CD4-positive, alpha-beta T cell treated with Interleukin-12 subunit alpha and Interleukin-12 subunit beta, for 1 hour (primary cell): ENCODE measurements at regions not wholly inside any gene's neighbourhood (a gene's known extent, or its start where the extent isn't known, plus 50 kb on each side); places are given as distances from the start of the nearest gene placed in this dataset.
"Not testable (repeated sequence)": the region's sequence is repeated elsewhere in the genome, so short reads cannot be mapped to it uniquely, and the experiment has no call there.

Experiments used
- DNase-seq: peaks from one replicate; pipeline ENCODE4 v3.0.0-alpha.2; 2020

DNA sequence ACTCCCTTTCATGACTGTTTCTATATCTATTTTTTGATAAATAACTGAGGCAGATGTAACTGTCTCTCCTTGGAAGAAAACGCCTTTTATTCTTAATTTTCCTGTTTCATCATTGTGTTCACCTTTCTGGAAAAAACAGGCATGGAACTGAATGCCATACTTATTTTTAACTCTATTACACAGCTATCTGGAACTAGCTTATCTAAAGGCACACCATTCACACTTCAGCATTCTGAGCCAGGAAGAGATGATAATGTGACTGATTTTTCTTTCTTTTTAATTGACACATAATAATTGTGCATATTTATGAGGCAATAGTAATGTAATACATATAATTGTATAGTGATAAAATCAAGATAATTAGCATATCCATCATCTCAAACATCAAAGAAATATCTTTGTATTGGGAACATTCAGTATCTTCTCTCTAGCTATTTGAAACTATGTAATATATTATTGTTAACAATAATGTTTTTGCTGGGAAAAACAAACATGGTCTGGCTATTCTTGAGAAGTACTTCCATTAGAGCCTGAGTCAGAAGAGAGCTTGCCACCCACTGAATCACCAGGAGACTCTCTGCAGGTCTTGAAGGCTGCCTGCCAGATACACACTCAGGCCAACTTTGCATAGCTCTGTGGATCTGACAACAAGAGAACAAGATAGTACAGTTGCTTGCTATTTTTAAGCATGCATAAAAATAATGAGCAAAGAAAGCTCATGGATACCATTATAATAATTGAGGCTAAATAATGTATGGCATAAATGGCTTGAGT is 501.0 kb upstream of the EDIL3 start:
- no peak for DNase-seq

DNA sequence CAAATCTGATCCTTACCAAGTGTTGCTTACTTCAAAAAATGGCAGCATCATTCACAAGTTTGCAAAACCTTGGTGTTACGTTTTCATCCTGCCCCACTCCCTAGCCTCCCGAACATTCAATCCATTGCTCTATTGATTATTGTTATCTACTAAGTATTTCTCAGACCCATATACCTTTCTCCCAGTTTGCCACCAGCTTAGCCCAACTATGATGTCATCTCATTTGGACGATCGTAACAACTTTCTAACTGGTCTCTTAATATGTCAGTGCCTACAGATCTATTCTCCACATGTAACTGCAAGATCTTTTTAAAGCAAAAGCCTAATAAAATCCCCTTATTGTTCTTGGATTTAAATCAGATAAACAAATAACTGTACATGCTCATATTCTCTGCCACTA is 497.1 kb upstream of the EDIL3 start:
- DNase-seq: no peak

DNA sequence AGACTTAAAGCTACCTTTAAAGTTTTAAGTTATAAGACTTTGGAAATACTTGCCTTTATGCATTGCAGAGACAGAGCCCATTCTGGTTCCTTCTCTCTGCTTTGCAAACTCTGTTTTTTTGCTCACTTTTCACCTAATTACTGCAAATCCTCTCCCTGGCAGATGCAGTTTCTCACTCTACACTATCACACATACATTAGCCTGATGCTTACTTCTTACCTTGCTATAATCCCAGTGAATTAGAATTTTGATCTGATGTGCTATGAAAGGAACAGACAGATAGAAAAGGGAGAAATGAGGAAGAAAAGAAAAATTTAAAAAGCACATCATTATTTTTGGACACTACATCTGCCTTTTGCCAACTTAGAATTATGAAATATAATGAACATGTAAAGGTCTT is 489.5 kb upstream of the EDIL3 start:
- DNase-seq: no peak

DNA sequence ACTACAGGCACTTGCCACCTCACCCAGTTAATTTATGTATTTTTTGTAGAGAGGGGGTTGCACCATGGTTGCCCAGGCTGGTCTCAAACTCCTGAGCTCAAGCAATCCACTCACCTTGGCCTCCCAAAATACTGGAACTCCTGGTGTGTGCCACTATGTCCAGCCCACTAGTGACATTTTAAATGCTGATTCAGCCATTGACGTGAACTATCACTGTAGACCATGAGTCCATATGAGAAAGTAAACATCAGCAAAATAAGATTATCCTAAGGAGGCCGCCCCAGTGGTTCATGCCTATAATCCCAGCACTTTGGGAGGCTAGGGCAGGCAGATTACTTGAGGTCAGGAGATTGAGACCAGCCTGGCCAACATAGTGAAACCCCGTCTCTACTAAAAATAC is 488.1 kb upstream of the EDIL3 start:
- DNase-seq: no peak

- no peak for DNase-seq
Measured at GRCh38 chr5:84870369-84870768, 485.7 kb upstream of the EDIL3 start.

DNA sequence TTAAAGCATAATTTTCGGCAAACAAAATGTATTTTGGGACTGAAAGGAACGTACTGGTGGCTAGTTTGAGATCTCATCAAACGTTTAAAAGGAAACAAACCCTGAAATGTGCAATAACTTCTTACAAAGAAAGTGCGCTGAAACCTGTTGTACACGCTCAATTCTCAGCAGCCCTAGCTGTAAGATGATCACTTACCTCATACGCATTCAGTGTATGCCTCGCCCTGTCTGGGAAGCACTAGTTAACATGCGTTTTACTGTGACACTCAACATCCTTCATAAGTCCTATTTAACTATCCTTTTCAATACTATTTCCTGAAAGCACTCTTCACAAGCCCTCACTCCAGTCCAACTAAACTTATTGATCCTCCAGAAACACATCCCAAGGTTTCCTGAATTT is 485.0 kb upstream of the EDIL3 start:
- DNase-seq: no peak

- not testable (repeated sequence) for DNase-seq
Measured at GRCh38 chr5:84863936-84864335, 479.3 kb upstream of the EDIL3 start.

- no peak for DNase-seq
Measured at GRCh38 chr5:84863020-84863419, 478.3 kb upstream of the EDIL3 start.

- DNase-seq: no peak
Measured at GRCh38 chr5:84862132-84862531, 477.5 kb upstream of the EDIL3 start.

- no peak for DNase-seq
Measured at GRCh38 chr5:84861306-84861705, 476.6 kb upstream of the EDIL3 start.

DNA sequence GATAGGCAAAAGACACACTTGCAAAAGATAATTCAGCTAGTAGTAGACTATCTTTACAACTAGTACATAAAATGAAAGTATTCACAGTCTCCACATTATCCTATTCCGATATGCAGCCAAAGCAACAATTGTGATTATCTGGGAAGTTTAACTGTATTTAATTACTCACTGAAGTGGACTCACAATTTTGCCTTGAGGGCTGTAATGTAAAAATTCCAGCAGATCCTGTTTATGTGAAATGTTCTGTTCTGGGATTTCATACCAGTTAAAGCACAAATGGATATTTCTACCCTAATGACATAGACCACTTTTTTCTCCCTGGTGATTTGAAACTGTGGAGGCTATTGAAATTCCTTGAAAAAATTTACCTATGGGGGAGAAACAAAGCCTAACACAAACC is 474.4 kb upstream of the EDIL3 start:
- DNase-seq: no peak

DNA sequence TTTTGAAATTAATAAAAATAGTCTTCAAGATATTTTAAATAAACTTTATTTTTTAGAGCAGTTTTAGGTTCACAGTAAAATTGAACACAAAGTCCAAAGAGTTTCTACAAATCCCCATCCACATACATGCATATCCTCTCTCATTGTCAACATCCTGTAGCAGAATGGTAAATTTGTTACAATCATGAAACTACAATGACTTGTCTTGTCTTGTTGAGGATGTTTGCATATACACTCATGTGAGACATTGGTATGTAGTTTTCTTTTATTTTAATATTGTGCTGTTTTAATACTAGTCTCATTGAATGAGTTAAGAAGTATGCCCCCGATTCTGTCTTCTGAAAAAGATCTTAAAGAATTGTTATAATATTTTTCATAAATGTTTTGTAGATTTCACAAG is 447.0 kb upstream of the EDIL3 start:
- DNase-seq: no peak

DNA sequence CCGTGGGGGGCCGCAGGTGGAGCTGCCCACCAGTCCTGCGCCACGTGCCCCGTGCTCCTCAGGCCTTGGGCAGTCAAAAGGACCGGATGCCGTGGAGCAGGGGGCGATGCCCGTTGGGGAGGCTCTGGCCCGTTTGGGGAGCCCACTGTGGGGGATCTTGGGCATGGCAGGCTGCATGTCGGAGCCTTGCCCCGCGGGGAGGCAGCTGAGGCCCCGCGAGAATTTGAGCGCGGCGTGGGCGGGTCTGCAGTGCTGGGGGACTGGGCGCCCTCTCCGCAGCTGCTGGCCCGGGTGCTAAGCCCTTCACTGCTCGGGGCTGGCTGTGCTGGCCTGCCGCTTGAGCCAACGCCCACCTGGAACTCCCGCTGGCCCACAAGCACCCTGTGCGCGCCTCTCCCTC is 445.6 kb upstream of the EDIL3 start:
- DNase-seq: no peak

DNA sequence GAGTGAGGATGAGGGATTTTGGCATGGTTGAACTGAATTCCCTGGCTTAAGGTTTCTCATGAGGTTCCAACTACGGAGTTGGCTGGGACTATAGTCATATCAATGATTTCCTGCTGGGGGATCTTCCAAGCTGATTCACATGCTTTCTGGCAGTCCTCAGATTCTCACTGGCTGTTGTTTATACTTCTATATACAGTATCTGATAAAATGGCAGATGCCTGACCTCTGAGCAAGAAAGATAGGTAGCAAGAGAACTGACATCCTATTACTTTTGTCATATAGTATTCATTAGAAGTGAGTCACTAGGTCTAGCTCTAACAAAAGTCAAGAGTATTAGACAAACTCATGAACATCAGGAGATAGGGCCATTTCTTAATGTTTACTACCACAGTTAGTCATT is 440.9 kb upstream of the EDIL3 start:
- no peak for DNase-seq

DNA sequence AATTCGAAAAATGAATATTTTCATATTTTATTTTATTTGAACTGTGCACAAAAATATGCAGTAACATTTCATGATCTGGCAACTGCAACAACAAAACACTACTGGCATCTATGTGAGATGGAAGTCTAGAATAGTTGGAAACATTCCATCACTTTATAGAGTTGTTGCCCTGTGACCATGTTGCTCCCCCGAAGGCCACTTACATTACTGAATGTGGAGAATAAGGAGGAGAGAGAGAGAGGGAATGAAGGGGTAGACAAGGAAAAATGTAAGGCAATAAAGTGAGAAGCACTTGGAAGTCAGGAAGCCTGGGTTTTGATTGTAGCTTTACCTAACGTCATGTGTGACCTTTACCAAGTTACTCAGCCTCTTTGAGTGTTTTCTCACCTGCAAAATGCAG is 437.2 kb upstream of the EDIL3 start:
- no peak for DNase-seq

- DNase-seq: no peak
Measured at GRCh38 chr5:84817953-84818352, 433.3 kb upstream of the EDIL3 start.

GRCh38 chr5:84816746-84817547 is 432.3 kb upstream of the EDIL3 start:
- no peak for DNase-seq

DNA sequence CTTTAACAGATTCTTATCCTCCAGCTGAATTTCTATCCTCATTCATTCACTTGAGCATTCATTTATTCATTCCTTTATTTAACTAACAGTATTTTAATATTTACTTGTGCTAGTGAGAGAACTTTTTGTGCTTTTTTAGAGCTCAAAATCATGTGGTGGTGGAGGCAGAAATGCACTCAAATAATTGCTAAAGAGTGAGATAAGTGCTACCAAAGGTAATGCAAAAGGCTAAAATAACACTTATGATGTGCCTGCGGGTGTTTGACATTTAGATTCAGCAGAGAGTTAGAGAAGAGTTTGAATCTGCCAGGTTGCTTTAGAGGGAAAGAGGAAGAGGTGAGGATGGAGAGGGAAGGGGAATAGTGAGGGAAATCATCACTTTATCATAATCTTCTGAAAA is 431.5 kb upstream of the EDIL3 start:
- no peak for DNase-seq

GRCh38 chr5:84805473-84805872 is 420.8 kb upstream of the EDIL3 start:
- no peak for DNase-seq

GRCh38 chr5:84796399-84796798 is 411.7 kb upstream of the EDIL3 start:
- DNase-seq: no peak

DNA sequence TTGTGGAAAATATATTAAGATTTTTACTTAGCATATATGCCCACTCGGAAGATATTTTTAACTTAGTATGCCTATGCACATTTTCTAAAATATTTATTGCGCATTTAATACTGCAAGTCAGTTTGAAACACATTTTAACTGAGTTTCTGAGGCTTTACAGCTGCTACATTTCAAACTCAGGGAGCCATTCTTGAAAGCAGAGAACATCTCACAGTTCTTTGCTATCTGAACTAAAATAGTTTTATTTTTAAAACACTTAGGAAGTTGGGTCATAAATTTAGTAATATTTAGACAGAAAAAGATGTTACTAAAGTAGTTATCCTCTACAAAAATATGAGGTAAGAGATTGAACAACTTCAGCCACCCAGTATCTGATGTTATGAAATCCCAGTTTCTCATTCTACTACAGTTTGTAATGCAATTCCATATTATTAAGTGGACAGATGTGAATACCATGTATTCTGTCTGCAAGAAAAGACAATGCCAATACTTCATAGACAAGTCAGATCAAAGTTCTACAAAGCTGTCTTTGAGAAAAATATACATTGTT is 409.9 kb upstream of the EDIL3 start:
- DNase-seq: no peak

GRCh38 chr5:84791730-84792129 is 407.1 kb upstream of the EDIL3 start:
- DNase-seq: no peak

- DNase-seq: no peak
Measured at GRCh38 chr5:84791138-84791537, 406.5 kb upstream of the EDIL3 start.

DNA sequence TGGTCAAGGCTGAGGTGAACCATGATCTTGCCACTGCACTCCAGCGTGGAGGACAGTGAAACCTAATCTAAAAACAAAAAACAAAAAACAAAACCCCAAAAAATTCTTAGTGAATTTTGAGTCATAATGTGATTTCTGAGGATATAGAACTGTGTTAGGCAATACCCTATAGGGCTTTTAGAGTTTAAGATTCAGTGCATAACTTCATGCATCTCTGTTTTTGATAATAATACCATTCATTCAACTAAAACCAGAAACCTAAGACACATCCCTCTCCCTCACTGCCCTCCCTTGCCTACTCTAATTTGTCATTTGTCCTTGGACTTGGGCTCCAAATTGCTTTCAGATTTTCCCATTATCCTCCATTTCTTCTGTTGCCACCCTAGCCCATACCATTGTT is 405.7 kb upstream of the EDIL3 start:
- DNase-seq: no peak
